Activated B cell treated with CpG ODN at 0.5 μM for 24 hours (primary cell): ENCODE measurements at regions not wholly inside any gene's neighbourhood (a gene's known extent, or its start where the extent isn't known, plus 50 kb on each side); places are given as distances from the start of the nearest gene placed in this dataset.
"Not testable (repeated sequence)": the region's sequence is repeated elsewhere in the genome, so short reads cannot be mapped to it uniquely, and the experiment has no call there.

Experiments
- ATAC-seq: fragments of 200-7000 bp; cut with Tn5 transposase; one replicate; pipeline ENCODE4 v1.10.0; 2021; ENCODE audit warnings: low read depth, mild to moderate bottlenecking, moderate library complexity
- CTCF ChIA-PET: fragments of 350-600 bp; sonication (Branson Sonifier 250); formaldehyde crosslinking; loops from one replicate; lab custom pipeline; 2021; ENCODE audit warnings: antibody characterized with exemption; lab: Charles Lee
- POLR2A ChIA-PET: fragments of 350-600 bp; sonication (Branson Sonifier 250); formaldehyde crosslinking; loops from one replicate; lab custom pipeline; 2021; ENCODE audit warnings: antibody characterized with exemption; lab: Charles Lee
- DNase-seq: peaks from one replicate; pipeline ENCODE4 v3.0.0; 2022
- H3K27ac Mint-ChIP-seq: one replicate; pipeline ENCODE4 v1.8.0; 2020; ENCODE audit warnings: mixed read lengths
- H3K27me3 Mint-ChIP-seq: one replicate; pipeline ENCODE4 v1.8.0; 2021; ENCODE audit warnings: mixed read lengths
- H3K36me3 Mint-ChIP-seq: one replicate; pipeline ENCODE4 v1.8.0; 2021; ENCODE audit warnings: low read depth, mixed read lengths
- H3K4me1 Mint-ChIP-seq: one replicate; pipeline ENCODE4 v1.8.0; 2021; ENCODE audit warnings: mixed read lengths
- H3K4me3 Mint-ChIP-seq: one replicate; pipeline ENCODE4 v1.8.0; 2020; ENCODE audit warnings: mild to moderate bottlenecking, mixed read lengths
- H3K9me3 Mint-ChIP-seq: one replicate; pipeline ENCODE4 v1.8.0; 2020; ENCODE audit warnings: mixed read lengths
- CTCF ChIP-seq: fragments of 200-600 bp; IDR thresholded peaks from one replicate; pipeline ENCODE4 v1.8.0; 2022; ENCODE audit warnings: antibody characterized with exemption, mild to moderate bottlenecking
- intact Hi-C: fragments of 100-400 bp; cut with micrococcal nuclease; formaldehyde crosslinking; loops from one replicate; pipeline ENCODE4 v1.15.1; 2024

- intact Hi-C loops: no loop called here
- peaks cover 2% of the 10 kb centered on the region for H3K9me3 Mint-ChIP-seq
- POLR2A ChIA-PET: no interaction called here
- no peaks in the 10 kb centered on the region for H3K36me3 Mint-ChIP-seq
- DNase-seq: no peak
- CTCF ChIA-PET: no interaction called here
- no peaks in the 10 kb centered on the region for H3K27me3 Mint-ChIP-seq
- no peaks in the 10 kb centered on the region for H3K4me1 Mint-ChIP-seq
- no peak for TF ChIP-seq CTCF
- ATAC-seq: no peak
- H3K27ac Mint-ChIP-seq: no peak overlapping the region
- no peak overlapping the region for H3K4me3 Mint-ChIP-seq
Observed at GRCh38 chr9:115808695-115809094, 344.9 kb upstream of the PAPPA start.

- H3K36me3 Mint-ChIP-seq: no peaks in the 10 kb centered on the region
- ChIA-PET CTCF (no interaction called here), POLR2A (no interaction called here)
- H3K4me1 Mint-ChIP-seq: no peaks in the 10 kb centered on the region
- H3K4me3 Mint-ChIP-seq: no peak overlapping the region
- no peak for ATAC-seq
- intact Hi-C loops: no loop called here
- DNase-seq: no peak
- no peak for TF ChIP-seq CTCF
- H3K9me3 Mint-ChIP-seq: peaks cover 2% of the 10 kb centered on the region
- H3K27me3 Mint-ChIP-seq: no peaks in the 10 kb centered on the region
- no peak overlapping the region for H3K27ac Mint-ChIP-seq
Observed at GRCh38 chr9:115810166-115810565, 343.4 kb upstream of the PAPPA start.

- Mint-ChIP-seq H3K4me3 (no peak overlapping the region), H3K27ac (no peak overlapping the region), H3K27me3 (no peaks in the 10 kb centered on the region), H3K9me3 (peaks cover 2% of the 10 kb centered on the region), H3K4me1 (no peaks in the 10 kb centered on the region), H3K36me3 (no peaks in the 10 kb centered on the region)
- TF ChIP-seq CTCF: no peak
- no peak for DNase-seq
- ChIA-PET CTCF (no interaction called here), POLR2A (no interaction called here)
- no peak for ATAC-seq
- intact Hi-C loops: no loop called here
Observed at GRCh38 chr9:115814081-115814480, 339.5 kb upstream of the PAPPA start.

- intact Hi-C loops: no loop called here
- Mint-ChIP-seq H3K4me1 (no peaks in the 10 kb centered on the region), H3K4me3 (no peak overlapping the region), H3K27ac (no peak overlapping the region), H3K27me3 (no peaks in the 10 kb centered on the region), H3K9me3 (peaks cover 2% of the 10 kb centered on the region), H3K36me3 (no peaks in the 10 kb centered on the region)
- DNase-seq: no peak
- POLR2A ChIA-PET: no interaction called here
- CTCF ChIA-PET: no interaction called here
- ATAC-seq: no peak
- TF ChIP-seq CTCF: no peak
Observed at GRCh38 chr9:115815786-115816185, 337.8 kb upstream of the PAPPA start.

GRCh38 chr9:115818651-115819050 lies 334.9 kb upstream of the PAPPA start:
- H3K9me3 Mint-ChIP-seq, CTCF ChIA-PET, H3K4me3 Mint-ChIP-seq, H3K27me3 Mint-ChIP-seq, intact Hi-C loops, DNase-seq, H3K36me3 Mint-ChIP-seq, ATAC-seq, H3K27ac Mint-ChIP-seq, H3K4me1 Mint-ChIP-seq, POLR2A ChIA-PET: not testable (repeated sequence)

- intact Hi-C loops: no loop called here
- TF ChIP-seq CTCF: no peak
- Mint-ChIP-seq H3K27ac (no peak overlapping the region), H3K9me3 (no peaks in the 10 kb centered on the region), H3K27me3 (no peaks in the 10 kb centered on the region), H3K4me3 (no peak overlapping the region), H3K4me1 (no peaks in the 10 kb centered on the region), H3K36me3 (no peaks in the 10 kb centered on the region)
- CTCF ChIA-PET: no interaction called here
- POLR2A ChIA-PET: no interaction called here
- no peak for DNase-seq
- ATAC-seq: no peak
Observed at GRCh38 chr9:115832031-115832430, 321.6 kb upstream of the PAPPA start.
